NCI-H1694 treated with DMSO at 0.1 percent for 48 hours (cell line): ENCODE measurements at regions not wholly inside any gene's neighbourhood (a gene's known extent, or its start where the extent isn't known, plus 50 kb on each side); places are given as distances from the start of the nearest gene placed in this dataset.
"Not testable (repeated sequence)": the region's sequence is repeated elsewhere in the genome, so short reads cannot be mapped to it uniquely, and the experiment has no call there.

Source experiments
- DNase-seq: peaks from one replicate; lab custom pipeline; 2025; lab: John Stamatoyannopoulos, UW

- no peak for DNase-seq
Measured at GRCh38 chr18:59800897-59801296, 98.9 kb upstream of the PMAIP1 start.

GRCh38 chr18:59799383-59800015 is 100.3 kb upstream of the PMAIP1 start:
- DNase-seq = no peak

- DNase-seq = no peak
Measured at GRCh38 chr18:59795882-59796281, 98.7 kb upstream of the CCBE1 start.

- no peak for DNase-seq
Measured at GRCh38 chr18:59792353-59792752, 95.1 kb upstream of the CCBE1 start.

GRCh38 chr18:59790346-59790936 is 93.2 kb upstream of the CCBE1 start:
- DNase-seq = not testable (repeated sequence)

- no peak for DNase-seq
Measured at GRCh38 chr18:59788791-59789106, 91.5 kb upstream of the CCBE1 start.

GRCh38 chr18:59787998-59788790 is 91.0 kb upstream of the CCBE1 start:
- no peak for DNase-seq

GRCh38 chr18:59784694-59785093 is 87.5 kb upstream of the CCBE1 start:
- no peak for DNase-seq

GRCh38 chr18:59783138-59783537 is 85.9 kb upstream of the CCBE1 start:
- DNase-seq = peak; percentile 28

- no peak for DNase-seq
Measured at GRCh38 chr18:59779979-59780378, 82.8 kb upstream of the CCBE1 start.

- DNase-seq = no peak
Measured at GRCh38 chr18:59778434-59778833, 81.2 kb upstream of the CCBE1 start.

GRCh38 chr18:59777636-59778035 is 80.4 kb upstream of the CCBE1 start:
- no peak for DNase-seq

- DNase-seq = no peak
Measured at GRCh38 chr18:59769129-59769865, 72.1 kb upstream of the CCBE1 start.

- DNase-seq = no peak
Measured at GRCh38 chr18:59768409-59768808, 71.2 kb upstream of the CCBE1 start.

GRCh38 chr18:59767732-59768131 is 70.5 kb upstream of the CCBE1 start:
- DNase-seq = no peak

GRCh38 chr18:59765343-59765742 is 68.1 kb upstream of the CCBE1 start:
- DNase-seq = no peak

GRCh38 chr18:59764281-59764680 is 67.1 kb upstream of the CCBE1 start:
- DNase-seq = no peak

GRCh38 chr18:59763541-59764136 is 66.4 kb upstream of the CCBE1 start:
- no peak for DNase-seq

GRCh38 chr18:59760619-59761600 is 63.7 kb upstream of the CCBE1 start:
- DNase-seq = no peak

- no peak for DNase-seq
Measured at GRCh38 chr18:59760212-59760611, 63.0 kb upstream of the CCBE1 start.

GRCh38 chr18:59758837-59759236 is 61.6 kb upstream of the CCBE1 start:
- DNase-seq = no peak
